Mucosa of stomach (tissue), 1 donor: ENCODE measurements at regions not wholly inside any gene's neighbourhood (a gene's known extent, or its start where the extent isn't known, plus 50 kb on each side); places are given as distances from the start of the nearest gene placed in this dataset.

Experiments used
- H3K27me3 ChIP-seq: one replicate; pipeline ENCODE4 v1.7.0; 2013; ENCODE audit warnings: mild to moderate bottlenecking, low read length; ENCODE audit not compliant: control insufficient read depth, insufficient read depth
- H3K36me3 ChIP-seq: one replicate; pipeline ENCODE4 v1.7.0; 2013; ENCODE audit warnings: low read length; ENCODE audit not compliant: control insufficient read depth, insufficient read depth
- H3K4me1 ChIP-seq: one replicate; pipeline ENCODE4 v1.7.0; 2013; ENCODE audit warnings: mild to moderate bottlenecking, low read length; ENCODE audit not compliant: control insufficient read depth, insufficient read depth
- H3K4me3 ChIP-seq: one replicate; pipeline ENCODE4 v1.7.0; 2013; ENCODE audit warnings: low read length
- H3K9ac ChIP-seq: one replicate; pipeline ENCODE4 v1.7.0; 2013; ENCODE audit warnings: mild to moderate bottlenecking, low read length, moderate library complexity
- H3K9me3 ChIP-seq: one replicate; pipeline ENCODE4 v1.7.0; 2013; ENCODE audit warnings: mild to moderate bottlenecking, low read length, moderate library complexity; ENCODE audit not compliant: control insufficient read depth
- donor health status: Pancreatic carcinoma.

DNA sequence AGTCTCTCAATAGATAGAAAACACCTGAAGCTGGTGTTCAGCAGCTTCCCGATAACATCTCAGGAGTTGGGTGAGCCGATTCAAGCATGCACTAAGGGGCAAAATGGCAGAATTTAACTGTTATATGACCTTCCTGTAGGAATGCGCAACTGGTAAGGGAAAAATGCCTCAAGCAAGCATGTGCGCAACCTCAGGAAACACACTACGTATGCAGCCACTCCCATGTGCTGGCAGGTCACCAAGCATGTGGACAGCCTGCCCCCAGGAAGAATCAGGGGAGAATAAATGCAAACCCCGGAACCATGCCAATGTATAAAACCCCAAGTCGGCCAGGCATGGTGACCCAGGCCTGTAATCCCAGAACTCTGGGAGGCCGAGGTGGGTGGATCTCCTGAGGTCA, 645.6 kb downstream of the NYAP2 start:
- Histone ChIP-seq H3K9me3 (no peaks in the 10 kb centered on the region), H3K4me3 (no peak overlapping the region), H3K36me3 (no peaks in the 10 kb centered on the region), H3K4me1 (no peaks in the 10 kb centered on the region), H3K27me3 (no peaks in the 10 kb centered on the region), H3K9ac (no peak overlapping the region)

DNA sequence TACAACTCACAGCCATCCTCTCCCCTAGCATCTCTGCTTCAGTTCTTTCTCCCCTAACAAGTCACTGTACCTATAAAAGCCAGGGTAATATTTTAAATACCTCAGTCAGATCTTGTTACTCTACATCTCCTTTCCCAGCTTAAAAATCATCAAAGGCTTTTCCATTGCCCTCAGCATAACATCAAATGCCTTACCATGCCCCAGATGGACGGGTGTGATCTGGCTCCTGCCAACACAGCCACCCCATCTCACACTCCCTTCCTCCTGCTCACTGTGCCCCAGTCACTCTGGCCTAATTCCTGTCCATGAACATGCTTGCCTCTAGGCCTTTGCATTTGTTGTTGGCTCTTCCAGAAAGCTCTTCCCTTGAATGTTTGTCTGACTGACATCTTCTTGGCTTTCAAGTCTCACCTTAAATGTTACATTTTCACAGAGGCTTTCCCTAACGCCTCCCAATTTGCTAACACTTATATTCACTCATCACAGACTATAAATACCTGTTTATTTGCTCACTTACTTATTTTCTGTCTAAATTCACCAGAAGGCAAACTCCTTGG, 640.9 kb downstream of the NYAP2 start:
- H3K9ac ChIP-seq = no peak overlapping the region
- H3K27me3 ChIP-seq = no peaks in the 10 kb centered on the region
- H3K36me3 ChIP-seq = no peaks in the 10 kb centered on the region
- H3K9me3 ChIP-seq = no peaks in the 10 kb centered on the region
- H3K4me1 ChIP-seq = no peaks in the 10 kb centered on the region
- no peak overlapping the region for H3K4me3 ChIP-seq

DNA sequence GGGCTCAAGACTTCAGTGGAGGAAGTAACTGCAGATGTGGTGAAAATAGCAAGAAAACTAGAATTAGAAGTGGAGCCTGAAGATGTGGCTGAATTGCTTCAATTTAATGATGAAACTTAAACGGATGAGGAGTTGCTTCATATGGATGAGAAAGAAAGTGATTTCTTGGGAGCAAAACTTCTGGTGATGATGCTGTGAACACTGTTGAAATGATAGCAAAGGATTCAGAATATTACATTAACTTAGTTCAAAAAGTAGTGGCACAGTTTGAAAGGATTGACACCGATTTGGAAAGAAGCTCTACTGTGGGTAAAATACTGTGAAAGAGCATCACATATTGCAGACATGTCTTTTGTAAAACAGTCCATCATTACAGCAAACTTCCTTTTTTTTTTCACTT, 638.0 kb downstream of the NYAP2 start:
- no peak overlapping the region for H3K4me3 ChIP-seq
- no peaks in the 10 kb centered on the region for H3K36me3 ChIP-seq
- no peaks in the 10 kb centered on the region for H3K4me1 ChIP-seq
- H3K9me3 ChIP-seq = no peaks in the 10 kb centered on the region
- H3K27me3 ChIP-seq = no peaks in the 10 kb centered on the region
- no peak overlapping the region for H3K9ac ChIP-seq

DNA sequence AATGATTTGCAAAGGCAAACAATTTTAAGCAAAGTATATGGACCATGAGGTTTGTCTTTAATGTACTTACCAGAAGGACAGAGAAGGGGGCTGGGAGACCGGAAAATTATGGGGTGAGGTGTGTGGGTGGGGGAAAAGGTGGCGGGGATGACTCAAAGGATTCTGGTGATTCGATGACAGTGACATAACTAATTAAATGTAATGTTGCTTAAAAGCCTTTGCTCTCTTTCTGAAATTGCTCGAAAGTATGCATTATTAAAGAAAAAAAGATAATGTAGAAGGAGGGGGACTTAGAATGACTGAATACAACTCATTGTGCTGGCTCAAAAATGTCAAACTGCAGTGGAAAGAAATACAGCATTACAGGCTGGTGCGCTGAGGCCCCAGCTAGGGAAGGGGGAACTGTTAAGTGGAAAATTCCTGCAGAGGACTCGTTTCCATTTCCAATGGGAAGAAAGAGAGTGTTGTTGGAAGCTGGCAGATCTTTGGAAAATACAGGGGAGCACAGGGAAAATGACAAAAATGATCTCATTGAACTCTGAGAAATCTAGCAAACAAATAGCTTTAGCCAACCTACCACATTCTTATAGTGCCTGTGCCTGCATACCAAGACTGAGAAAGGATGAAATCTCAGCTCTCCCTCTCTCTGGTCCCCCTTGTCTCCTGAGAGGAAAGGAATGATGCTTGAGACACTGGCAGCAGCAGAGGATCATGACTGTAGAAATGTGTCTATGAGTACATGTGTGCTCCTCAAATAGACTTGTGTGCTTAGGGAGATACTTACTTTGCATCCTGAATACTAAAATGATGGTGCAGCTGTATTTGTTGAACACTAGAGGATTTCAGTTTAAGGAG, 632.4 kb downstream of the NYAP2 start:
- no peak overlapping the region for H3K4me3 ChIP-seq
- no peaks in the 10 kb centered on the region for H3K9me3 ChIP-seq
- peak overlapping the region; percentile 49 for H3K9ac ChIP-seq
- no peaks in the 10 kb centered on the region for H3K36me3 ChIP-seq
- peaks cover 5% of the 10 kb centered on the region for H3K27me3 ChIP-seq
- H3K4me1 ChIP-seq = peaks cover 7% of the 10 kb centered on the region

DNA sequence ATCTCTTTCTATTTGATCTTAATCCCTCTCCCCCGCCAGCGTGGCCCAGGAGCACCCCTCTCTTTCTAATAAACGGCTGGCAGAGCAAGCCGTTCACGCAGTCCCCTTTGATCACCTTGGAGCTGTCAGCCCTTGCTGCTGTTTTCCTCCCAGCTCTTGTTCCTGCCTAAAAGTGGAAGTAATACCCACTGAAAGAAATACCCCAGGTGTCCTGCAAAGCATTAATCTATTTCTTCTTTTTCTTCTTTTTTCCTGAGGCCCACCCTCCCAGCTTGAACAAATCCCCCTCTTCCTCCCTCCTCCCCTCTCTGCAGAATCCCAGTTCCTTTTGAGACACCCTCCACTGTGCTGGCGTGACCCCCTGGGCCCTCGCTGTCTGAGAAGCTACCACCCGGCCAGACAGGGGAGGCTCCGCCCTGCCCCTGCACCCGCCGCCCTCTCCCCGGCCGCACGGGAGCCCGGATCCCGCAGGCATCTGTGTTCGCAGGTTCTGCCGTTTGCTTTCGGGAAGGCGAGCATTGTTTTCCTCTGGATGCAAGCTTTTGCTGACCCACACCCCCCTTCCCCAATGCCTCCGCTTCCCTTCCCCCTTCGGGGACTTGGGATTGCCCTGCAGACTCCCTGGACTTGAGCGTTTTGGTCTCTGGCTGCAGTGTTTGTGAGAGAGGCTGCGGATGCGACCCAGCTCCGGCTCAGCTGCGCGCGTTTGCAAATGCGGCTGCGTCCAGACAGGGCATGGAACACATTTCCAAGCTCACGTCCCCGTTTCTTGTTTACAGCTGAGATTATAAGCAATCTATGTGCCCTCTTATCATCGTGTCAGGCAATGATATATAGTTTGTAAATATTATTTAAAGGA, 631.5 kb downstream of the NYAP2 start:
- Histone ChIP-seq H3K4me3 (peak overlapping the region; percentile 15), H3K4me1 (peaks cover 7% of the 10 kb centered on the region), H3K27me3 (peaks cover 5% of the 10 kb centered on the region), H3K9ac (peak overlapping the region; percentile 49), H3K9me3 (no peaks in the 10 kb centered on the region), H3K36me3 (no peaks in the 10 kb centered on the region)

DNA sequence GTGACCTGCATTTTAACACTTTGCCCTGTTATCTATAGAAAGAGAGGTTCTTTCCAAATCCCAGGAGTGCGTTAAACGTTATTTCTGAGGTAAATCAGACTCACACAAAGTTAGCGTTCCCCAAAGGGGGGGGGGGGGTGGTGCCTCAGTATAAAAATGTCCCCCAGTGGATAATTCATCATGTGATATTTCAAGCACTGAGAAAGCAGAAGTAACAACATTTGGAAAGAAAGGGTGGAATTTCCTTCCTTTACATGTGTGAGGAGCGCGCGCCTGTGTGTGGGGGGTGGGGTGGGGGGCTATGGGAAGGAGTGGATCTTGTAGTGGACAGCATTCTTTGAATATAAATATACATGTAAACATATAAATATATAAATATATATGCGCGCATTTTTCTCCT, 630.9 kb downstream of the NYAP2 start:
- Histone ChIP-seq H3K9ac (no peak overlapping the region), H3K4me1 (peaks cover 7% of the 10 kb centered on the region), H3K36me3 (no peaks in the 10 kb centered on the region), H3K27me3 (peaks cover 5% of the 10 kb centered on the region), H3K4me3 (no peak overlapping the region), H3K9me3 (no peaks in the 10 kb centered on the region)

DNA sequence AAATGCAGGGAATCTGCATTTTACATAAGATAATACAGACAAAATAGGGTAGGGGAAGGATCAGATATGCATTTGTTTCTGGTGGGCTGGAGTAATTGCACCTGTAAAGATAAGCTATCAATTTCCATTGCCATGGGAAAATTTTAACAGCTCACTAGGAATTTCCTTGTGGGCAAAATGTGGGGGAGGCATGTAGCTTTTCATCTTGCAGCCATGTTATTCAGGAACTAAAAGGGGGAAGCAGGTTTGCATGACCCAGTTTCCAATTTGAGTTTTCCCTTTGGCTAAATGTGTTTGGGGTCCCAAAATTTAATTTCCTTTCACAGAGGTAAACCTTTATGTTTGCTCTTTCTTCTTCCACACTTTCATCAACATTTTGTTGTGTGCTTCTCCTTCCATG, 624.4 kb downstream of the NYAP2 start:
- Histone ChIP-seq H3K9ac (no peak overlapping the region), H3K4me3 (no peak overlapping the region), H3K36me3 (no peaks in the 10 kb centered on the region), H3K27me3 (no peaks in the 10 kb centered on the region), H3K9me3 (no peaks in the 10 kb centered on the region), H3K4me1 (no peaks in the 10 kb centered on the region)

DNA sequence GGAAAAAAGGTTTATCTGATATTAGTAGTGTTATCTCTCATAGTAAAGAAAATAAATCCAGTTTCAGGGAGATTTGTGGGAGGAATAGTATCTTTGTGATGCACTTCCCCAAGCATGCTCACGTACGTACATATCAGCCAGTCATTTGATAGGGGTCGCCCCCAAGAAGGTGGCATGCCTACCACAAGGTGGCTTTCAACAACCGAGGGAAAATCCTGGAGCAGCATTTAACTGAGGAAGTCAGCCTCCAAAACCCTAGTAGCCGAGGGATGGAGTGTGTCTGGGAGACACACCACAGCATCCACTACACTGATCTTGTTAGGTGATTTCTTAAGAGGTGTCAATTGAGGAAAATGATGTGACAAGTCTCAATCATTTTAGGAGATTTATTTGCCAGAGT, 623.9 kb downstream of the NYAP2 start:
- no peaks in the 10 kb centered on the region for H3K27me3 ChIP-seq
- no peaks in the 10 kb centered on the region for H3K36me3 ChIP-seq
- no peaks in the 10 kb centered on the region for H3K9me3 ChIP-seq
- H3K4me1 ChIP-seq = no peaks in the 10 kb centered on the region
- no peak overlapping the region for H3K9ac ChIP-seq
- H3K4me3 ChIP-seq = no peak overlapping the region

DNA sequence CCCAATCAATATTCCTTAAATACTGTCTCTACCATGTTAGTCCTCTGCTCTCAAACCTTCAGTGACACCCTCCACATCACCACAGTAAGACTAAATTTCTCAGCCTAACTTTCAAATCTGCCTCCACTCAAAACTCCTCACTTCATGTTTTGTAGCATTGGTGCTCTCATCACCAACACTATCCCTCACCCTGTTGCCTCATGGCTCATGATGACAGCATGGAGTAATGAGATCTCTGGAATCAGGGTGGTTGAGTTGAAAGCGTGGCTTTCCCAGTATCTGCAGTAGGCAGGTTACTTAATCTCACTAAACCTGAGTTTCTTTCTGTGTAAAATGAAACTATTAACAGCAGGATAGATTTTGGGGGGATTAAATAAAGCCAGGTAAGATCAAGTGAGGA, 621.4 kb downstream of the NYAP2 start:
- Histone ChIP-seq H3K4me1 (no peaks in the 10 kb centered on the region), H3K9me3 (no peaks in the 10 kb centered on the region), H3K27me3 (no peaks in the 10 kb centered on the region), H3K9ac (no peak overlapping the region), H3K4me3 (no peak overlapping the region), H3K36me3 (no peaks in the 10 kb centered on the region)

DNA sequence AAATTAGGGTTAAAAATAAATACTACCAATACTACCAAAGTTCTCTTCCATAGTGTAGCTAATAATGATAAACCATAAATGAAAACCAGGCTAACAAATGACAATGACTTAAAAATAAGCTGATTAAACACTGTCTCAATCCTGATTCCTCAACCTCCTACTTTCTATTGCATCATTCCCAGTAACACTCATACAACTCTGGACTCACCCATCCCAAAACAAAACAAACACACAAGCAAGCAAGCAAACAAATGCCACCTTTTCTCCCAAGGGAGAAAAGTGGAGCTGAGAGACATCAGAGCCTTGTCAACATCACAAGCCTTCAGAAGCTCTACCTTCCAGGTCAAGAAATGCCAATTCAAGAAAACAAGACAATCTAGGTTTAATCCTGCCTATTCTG, 620.7 kb downstream of the NYAP2 start:
- no peaks in the 10 kb centered on the region for H3K9me3 ChIP-seq

DNA sequence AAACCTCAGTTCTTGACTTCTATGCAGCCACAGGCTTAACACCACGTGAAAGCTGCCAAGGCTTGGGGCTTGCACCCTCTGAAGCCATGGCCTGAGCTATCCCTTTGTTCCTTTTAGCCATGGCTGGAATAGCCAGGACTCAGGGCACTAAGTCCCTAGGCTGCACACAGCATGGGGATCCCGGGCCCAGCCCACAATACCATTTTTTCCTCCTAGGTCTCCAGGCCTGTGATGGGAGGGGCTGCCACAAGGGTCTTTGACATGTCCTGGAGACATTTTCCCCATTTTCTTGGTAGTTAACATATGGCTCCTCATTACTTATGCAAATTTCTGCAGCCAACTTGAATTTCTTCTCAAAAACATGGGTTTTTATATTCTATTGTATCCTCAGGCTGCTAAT, 619.1 kb downstream of the NYAP2 start:
- Histone ChIP-seq H3K9ac (no peak overlapping the region), H3K4me1 (no peaks in the 10 kb centered on the region), H3K9me3 (no peaks in the 10 kb centered on the region), H3K36me3 (no peaks in the 10 kb centered on the region), H3K27me3 (no peaks in the 10 kb centered on the region), H3K4me3 (no peak overlapping the region)

More for the DNA sequence above, 620.7 kb downstream of the NYAP2 start:
- H3K9ac ChIP-seq = no peak overlapping the region
- no peaks in the 10 kb centered on the region for H3K4me1 ChIP-seq
- no peaks in the 10 kb centered on the region for H3K36me3 ChIP-seq
- no peaks in the 10 kb centered on the region for H3K27me3 ChIP-seq
- no peak overlapping the region for H3K4me3 ChIP-seq

DNA sequence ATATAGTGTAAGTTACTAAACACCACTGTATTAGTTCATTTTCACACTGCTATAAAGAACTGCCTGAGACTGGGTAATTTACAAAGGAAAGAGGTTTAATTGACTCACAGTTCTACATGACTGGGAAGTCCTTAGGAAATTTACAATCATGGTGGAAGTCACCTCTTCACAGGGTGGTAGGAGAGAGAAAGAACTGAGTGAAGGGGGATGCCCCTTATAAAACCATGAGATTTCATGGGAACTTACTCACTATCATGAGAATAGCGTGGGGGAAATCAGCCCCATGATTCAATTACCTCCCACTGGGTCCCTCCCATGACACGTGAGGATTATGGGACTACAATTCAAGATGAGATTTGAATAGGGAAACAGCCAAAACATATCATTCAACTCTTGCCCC, 618.0 kb downstream of the NYAP2 start:
- no peaks in the 10 kb centered on the region for H3K36me3 ChIP-seq
- H3K9ac ChIP-seq = no peak overlapping the region
- H3K27me3 ChIP-seq = no peaks in the 10 kb centered on the region
- H3K9me3 ChIP-seq = no peaks in the 10 kb centered on the region
- H3K4me3 ChIP-seq = no peak overlapping the region
- H3K4me1 ChIP-seq = no peaks in the 10 kb centered on the region
